ENCODE measurements at regions not wholly inside any gene's neighbourhood (a gene's known extent, or its start where the extent isn't known, plus 50 kb on each side); places are given as distances from the start of the nearest gene placed in this dataset.
"Not testable (repeated sequence)": the region's sequence is repeated elsewhere in the genome, so short reads cannot be mapped to it uniquely, and the experiment has no call there.

DNA sequence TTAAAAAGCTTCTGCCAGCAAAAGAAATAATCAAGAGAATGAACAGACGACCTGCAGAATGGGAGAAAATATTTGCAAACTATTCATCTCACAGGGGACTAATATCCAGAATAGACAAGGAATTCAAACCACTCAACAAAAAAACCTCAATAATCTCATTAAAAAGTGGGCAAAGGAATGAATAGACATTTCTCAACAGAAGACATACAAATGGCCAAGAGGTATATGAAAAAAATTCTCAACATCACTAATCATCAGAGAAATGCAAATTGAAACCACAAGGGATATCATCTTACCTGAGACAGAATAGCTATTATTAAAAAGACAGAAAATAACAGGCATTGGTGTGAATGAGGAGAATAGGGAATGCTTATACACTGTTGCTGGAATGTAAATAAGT is 270.0 kb downstream of the DACT1 start:
- DNase-seq = no peak

DNA sequence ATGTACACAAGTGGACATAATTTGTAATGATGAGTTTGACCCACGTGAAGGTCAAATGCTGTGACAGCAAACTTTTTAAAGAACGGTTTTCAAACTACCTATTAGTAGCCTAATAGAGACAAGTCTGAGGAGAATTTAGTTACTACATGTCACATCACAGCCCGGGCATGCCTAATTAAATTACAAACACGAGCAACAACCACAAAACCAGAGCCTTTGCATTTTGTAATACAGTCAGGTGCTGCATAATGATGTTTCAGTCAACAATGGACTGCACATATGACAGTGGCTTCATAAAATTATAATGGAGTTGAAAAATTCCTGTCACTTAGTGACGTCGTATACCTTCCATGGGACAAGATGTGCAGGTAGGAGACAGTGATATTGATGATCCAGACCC is 274.5 kb downstream of the DACT1 start:
- DNase-seq = no peak

DNA sequence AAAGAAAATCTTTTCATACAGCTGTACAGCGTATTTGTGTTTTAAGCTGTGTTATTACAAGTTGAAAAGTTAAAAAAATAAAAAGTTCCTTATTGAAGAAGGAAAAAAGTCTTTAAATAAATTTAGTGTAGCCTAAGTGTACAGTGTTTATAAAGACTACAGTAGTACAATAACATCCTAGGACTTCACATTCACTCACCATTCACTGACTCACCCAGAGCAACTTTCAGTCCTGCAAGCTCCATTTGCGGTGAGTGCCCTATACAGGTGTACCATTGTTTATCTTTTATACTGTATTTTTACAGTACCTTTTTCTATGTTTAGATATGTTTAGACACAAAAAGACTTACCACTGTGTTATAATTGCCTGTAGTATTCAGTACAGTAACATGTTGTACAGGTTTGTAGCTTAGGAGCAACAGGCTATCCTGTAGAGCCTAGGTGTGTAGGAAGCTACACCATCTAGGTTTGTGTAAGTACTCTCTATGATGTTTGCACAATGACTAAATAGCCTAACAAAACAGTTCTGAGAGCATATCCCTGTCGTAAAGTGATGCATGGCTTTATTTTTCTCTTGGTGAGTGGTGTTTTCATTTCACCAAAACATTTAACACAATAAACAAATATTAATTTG is 275.2 kb downstream of the DACT1 start:
- DNase-seq = no peak

DNA sequence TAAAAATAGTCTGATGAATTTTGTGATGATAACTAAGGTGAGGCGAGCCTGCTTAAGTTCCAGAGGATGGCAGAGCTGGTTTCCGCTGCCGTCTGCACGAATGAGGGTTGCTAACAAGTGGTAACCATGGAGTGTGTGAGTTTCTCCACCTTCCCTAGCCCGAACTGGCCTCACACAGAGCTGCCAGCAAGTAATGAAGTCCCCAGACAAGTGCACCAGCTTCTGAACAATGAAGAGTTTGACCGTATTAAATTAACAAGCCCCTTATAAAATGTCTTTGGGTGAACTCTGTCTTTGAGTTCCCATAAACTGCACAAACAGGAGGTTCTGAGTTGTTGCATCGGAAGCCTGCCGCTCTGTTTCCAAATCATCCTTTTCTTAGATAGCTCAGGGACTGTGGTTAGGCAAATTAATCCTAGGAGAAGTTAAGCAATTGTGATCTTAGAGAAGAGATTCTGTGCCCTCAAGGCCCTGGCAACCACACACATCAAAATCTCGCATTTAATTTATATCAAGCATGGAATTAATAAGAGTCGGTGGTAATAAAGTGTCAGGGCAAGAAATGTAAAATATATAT is 274.1 kb upstream of the DAAM1 start:
- DNase-seq = no peak

DNA sequence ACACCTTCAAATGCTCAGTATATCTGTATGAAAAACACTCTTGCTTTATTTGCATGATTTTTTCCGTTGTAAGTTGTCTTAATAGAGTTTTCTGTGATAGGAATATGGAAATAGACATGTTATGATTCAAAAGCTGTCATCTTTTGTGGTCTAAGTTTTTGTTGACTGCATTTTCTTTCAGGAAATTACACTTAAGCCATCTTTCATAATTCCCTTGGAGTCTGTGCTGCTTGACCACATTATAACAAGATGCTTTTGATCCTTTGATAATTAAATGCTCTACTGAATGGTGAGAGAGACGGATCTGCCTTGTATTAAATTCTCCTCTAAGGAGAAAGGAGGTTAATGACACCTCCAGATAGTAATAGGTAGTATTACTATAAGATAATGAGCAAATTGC is 272.8 kb upstream of the DAAM1 start:
- DNase-seq = no peak

DNA sequence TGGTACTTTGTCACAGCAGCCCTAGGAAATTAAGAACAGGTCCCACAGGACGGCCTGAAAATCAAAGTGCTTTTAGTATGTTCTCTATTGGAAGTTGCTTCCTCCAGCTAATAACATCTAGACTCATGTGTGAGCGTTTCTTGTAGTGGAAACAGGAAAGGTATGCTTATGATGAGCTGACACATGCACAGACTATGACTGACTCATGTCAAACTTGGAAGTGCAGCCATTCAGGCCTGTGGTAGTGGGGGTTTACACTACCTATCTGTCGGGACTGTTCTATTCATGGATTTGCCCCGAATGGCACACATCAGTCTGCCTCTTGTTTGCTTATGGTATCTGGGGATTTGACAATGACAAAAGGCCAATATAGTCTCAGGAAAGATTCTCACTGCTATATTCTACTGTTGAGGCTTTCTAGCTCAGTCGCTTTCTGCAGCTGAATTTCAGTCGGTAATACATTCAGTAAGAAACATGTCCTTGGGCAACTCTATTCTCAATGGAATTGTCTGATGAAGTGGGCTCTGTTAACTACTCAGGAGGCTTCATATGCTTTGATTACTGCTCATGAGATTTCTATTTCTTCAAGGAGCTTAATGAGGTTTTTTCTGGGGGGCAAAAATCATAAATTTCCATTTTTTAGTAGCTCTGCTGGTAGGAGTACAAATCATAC is 270.3 kb upstream of the DAAM1 start:
- no peak for DNase-seq

DNA sequence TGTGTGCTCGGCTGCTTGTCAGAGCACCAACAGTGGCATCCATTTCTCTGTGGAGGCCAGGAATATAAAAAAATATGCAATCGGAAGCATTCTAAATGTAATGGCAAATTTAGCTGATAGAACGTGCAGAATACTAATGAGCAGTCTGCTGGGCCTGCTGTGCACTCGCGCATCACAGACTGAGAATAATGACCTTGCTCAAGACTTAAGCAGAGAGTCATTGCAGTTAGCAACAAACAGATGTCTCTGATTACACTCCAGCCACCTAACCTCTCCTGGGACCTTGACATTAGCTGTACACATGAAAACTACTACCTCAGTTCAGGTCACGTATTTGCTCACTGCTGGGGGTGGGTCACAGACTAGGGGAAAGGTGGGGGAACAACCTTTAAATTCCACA is 269.2 kb upstream of the DAAM1 start:
- no peak for DNase-seq

DNA sequence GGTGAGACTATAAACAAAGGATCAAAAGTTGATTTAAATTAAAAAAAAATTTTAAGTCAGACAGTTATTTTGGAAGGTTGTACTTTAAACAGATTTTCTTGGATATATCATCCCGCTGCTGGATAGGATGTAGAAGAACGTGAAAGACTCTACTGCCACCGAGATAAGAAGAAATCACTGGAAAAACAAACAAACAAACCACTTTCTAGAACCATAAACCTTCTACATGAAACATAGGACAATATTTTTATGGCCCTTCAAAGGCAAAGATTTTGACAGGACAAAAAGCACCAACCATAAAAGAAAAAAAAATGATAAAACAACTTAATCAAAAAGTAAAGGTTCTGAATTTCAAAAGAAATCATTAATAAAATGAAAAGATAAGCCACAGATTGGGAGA is 268.2 kb upstream of the DAAM1 start:
- DNase-seq = no peak

DNA sequence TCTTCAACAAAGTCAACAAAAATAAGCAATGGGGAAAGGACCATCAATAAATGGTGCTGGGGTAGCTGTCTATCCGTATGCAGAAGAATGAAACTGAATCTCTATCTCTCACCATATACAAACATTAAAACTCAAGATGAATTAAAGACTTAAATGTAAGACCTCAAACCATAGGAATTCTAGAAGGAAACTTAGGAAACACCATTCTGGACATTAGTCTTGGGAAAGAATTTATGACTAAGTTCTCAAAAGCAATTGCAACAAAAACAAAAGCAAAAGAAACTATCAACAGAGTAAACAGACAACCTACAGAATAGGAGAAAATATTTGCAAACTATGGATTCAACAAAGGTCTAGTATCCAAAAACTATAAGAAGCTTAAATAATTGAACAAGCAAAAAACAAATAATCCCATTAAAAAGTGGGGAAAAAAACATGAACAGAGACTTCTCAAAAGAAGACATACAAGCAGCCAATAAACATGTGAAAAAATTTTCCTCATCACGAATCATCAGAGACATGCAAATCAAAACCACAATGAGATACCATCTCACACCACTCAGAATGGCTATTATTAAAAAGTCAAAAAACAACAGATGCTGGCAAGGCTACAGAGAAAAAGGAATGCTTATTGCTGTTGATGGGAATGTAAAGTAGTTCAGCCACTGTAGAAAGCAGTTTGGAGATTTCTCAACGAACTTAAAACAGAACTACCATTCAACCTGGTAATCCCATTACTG is 266.1 kb upstream of the DAAM1 start:
- not testable (repeated sequence) for DNase-seq

DNA sequence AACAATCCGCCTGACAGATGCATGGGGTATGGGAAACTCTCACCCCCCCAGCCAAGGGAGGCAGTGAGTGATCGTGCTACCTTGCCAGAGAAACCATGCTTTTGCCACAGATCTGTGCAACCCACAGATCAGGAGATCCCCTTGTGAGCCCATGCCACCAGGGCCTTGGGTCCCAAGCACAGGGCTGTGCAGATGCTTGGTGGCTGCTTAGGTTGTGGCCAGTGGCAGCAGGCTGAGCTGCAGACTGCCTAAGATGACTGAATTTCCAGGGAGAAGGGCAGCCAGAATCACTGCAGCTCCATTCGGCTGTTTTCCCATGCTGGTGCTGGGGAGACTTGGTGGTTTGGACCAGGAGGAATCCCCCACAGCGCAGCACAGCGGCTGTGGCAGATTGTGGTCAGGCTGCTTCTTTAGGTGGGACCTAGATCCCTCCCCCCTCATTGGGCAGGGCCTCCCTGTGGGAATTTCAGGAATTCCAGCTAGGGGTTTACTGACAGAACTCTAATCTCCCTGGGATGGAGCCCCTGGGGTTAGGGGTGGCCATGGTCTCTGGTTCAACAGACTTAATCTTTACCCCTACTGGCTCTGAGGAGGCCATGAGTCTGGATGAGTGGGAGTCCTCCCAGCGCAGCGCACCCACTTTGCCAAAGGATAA is 264.6 kb upstream of the DAAM1 start:
- DNase-seq = no peak

DNA sequence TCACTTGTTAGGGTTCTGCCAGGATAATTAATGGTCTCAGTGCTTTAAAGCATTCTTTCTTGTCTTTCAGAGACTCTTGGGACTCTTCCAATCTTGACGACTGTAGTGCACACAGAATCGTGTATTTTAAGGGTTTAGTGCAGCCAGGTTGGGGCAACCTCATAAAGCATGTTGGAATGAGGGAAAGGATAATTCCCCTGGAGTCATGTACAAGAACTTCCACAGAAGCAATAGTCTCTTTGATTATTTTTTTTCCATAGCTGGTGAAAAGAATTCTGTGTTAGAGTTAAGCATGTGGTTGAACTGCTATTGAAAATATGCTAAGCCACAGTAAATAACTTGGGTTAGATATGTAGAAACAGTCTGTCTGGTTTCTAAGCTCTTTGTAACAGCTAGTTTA is 246.8 kb upstream of the DAAM1 start:
- DNase-seq = no peak

DNA sequence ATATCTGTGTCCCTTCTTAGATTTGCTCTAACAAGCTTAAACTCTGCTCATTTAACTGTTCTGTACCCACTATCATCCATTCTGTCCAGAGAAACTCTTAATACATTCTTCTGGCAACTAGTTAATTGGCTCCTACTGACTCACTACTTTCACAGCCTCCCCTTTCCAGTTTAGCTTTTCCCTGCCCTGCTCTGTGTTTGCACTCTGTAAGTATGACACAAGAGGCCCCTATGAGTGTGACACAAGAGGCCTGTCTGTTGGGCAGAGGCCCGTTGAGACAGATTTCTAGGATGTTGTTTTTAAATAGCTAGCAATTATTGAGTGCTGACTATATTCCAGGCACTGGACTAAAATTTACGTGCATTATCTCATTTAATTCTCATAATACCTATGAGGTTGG is 246.0 kb upstream of the DAAM1 start:
- DNase-seq = no peak

DNA sequence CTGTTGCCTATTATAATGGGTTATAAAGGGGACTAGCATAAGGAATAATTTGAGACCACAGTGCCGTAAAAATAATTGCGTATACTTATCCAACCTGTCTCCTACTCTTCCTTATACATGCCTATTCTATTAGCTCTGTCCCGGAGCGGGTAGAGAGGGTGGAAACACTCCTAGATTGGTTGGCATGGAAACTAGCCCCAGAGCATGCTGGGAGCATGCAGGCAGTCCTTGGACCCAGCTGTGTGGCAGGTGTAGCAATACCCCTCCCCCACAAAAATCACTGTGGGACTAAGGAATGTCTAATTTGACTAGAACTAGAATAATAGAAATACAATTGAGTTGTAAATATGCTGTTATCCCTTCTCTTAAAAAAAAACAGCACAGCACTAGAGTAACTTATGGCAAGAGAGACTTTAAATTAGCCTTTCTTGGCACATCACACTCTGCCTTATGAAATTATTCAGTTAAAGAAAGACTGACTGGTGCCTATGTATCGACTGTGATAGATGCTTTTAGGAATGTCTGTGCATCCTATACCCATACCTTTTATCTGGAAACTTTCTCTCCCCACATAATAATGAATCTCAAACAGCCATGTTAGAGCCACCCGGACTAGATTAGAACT is 244.0 kb upstream of the DAAM1 start:
- no peak for DNase-seq

DNA sequence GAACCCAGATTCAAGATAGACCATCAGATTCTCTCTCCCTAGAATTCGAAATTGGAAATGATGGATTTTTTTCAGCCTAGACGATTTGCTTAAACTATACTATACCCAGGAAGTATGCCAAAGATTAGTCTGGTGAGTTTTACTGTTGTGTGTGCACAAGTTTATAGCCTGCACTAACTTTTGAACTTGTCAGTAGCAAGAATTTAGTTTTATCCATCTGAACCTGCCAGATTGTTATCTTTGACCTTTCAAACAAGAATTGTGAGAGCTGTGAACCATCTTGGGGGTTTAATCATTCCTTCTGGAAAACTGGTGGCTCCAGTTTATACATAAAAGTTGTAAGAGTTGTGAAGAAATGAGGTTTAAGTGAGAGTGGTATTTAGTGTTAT is 243.5 kb upstream of the DAAM1 start:
- DNase-seq = no peak

DNA sequence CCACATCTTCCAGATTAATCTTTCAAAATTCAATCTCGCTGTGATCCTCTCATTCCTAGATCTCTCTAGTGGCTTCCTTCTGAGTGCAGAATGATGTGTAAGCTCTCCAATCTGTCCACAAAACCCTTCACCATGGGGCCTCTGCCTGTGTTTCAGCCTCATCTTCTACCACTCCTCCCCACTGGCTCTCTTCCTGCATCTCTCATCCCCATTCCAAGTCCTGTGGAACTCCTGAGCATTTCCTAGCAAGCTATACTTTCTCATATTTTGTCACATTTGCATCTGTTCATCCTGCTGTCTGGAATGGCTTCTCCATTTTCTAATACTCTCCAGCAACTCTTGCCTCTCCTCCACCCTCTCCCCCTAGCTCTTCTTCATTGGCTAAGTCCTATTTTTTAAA is 242.0 kb upstream of the DAAM1 start:
- DNase-seq = no peak

DNA sequence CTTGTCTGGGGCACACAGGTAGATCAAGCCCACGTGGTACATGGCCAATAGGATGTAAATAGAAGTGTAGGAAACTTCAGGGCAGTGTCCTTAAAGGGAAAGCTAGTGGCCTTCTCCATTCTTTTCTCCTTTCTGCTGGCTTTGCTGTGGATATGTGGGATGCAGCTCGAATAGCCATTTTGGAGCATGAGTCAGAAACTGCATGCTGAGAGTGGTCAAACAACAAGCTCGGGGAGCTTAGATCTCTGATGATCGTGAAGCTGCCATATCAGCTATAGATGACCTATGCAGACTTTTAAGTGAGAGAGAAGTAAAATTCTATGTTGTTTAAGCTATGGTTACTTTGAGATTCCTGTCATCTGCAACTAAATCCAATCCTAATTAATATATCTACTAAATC is 241.3 kb upstream of the DAAM1 start:
- no peak for DNase-seq

DNA sequence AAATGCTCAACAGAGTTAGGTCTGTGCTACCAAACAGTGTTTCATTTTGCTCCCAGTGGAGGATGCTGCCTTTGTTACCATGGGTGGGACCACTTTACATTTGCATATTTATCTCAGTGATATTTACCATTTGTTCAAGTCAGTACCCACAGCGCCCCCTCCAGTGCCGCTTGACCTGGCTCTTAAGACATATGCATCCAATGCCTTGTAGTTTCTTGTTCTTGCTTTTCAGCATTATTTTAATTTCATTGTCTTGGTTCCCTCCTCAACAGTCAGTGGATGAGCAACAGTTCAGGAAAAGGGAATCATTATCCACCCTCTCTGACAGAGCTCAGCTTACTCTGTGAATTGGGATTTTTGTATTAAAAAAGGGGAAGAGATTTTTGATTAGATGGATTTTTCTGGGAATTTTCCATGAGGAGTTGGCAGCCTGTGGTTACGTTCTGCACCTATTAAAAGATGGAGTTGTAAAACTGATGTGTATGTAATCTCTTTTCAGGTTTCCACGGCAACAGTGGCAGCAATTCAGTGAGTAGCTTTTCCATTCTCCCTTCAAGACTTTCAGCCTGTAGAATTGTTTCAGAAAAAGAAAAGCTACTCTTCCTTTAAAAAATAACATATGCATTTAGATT is 240.5 kb upstream of the DAAM1 start:
- DNase-seq = no peak

DNA sequence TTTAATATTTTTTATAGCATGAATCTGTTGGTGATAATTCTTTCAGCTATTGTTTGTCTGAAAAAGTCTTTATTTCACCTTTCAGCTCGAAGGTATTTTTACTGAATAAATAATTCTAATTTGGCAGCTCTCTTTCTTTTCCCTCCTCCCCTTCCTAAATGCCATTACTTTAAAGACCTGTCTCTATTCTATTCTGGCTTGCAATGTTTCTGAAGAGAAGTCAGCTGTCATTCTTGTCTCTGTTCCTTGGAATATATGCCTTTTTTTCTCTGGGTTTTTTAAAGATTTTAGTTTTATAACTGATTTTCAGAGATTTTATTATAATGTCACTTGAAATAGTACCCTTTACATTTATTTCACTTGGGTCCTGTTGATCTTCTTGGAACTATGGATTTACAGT is 237.9 kb upstream of the DAAM1 start:
- no peak for DNase-seq

DNA sequence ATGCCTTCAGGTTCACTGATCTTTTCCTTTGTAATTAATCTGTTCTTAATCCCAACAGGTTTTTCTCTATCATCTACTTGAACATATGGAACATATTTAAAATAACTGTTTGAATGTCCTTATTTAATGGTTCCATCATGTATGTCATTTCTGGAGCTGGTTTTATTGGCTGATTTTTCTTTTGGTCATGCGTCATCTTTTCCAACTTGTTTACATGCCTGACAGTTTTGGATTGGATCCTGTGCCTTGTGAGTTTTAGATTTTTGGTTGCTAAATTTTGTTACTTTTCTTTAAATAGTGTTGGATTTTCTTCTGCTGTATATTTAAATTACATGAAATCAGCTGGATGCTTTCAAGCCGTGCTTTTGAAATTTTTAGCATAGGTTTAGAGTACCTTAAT is 237.3 kb upstream of the DAAM1 start:
- DNase-seq = no peak

DNA sequence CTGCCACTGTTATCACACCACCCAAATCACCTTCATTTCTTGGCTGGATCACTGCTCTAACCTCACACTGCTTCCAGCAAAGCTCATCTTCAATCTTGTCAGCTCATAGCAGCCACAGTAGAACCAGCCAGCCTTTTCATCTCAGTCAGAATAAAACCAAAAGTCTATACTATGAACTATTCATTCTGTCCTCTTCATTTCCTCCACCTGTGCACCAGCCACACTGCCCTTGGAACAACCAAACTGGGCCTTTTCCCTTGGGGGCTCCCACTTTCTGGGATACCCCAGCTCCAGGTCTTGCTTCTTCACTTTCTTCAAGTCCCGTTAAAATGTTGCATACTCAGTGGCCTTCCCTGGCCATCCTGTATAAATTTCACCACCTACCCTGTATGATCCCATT is 234.4 kb upstream of the DAAM1 start:
- DNase-seq = no peak

DNA sequence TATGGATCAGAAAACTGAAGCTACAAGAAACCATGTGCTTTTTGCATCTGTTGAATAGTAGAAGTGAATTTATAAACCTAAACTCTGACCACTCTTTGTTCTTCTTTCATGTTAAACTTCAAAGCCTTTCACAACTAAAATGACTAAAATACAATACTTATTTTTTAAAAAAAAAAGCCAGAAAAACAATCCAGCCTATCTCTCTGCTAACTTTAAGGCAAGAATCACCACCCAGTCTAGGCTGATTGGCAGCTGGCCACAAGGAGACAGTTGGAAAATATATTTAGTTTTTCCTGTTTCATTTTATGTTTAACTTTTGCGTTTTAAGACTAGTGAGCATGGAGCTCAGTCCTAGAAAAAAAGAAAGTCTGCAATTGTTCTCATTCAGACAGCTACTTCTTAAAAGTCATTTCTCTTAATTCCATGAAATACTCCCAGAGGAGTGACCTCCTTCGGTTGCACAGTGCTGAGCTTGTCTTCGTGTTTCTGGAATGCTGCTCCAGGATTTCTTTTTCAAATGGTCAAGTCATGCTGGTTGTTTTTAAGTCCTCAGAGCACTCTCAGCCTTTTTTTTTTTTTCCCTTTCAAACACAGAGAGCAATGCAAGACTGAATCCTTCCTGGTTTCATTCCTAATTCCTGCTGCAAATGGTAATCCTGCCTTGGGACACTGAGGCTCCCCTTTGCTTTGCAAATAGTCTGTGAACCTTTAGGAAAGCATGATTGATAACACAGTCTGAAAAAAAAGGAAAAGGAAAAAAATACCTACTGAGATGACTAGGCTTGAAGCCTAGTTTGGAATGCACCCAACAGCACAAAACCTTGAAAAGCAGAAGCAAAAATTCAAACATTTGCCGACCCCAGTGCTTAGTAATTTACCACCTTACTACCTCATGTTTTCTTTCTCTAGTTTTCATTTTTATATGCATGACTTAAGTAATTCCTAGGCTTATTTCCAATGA is 233.3 kb upstream of the DAAM1 start:
- no peak for DNase-seq

Measured in activated naive CD4-positive, alpha-beta T cell (primary cell).